RWPE1 (cell line): ENCODE measurements at regions not wholly inside any gene's neighbourhood (a gene's known extent, or its start where the extent isn't known, plus 50 kb on each side); places are given as distances from the start of the nearest gene placed in this dataset.

Experiments
- CTCF ChIA-PET: fragments of 350-600 bp; sonication (Branson Sonifier 250); formaldehyde crosslinking; extraction: SDS; loops from one replicate; lab custom pipeline; 2021; lab: Yijun Ruan, JAX
- POLR2A ChIA-PET: fragments of 400-600 bp; formaldehyde crosslinking; extraction: SDS; loops from one replicate; lab custom pipeline; 2020; ENCODE audit warnings: antibody characterized with exemption; ENCODE audit not compliant: low non-redundant PET; lab: Yijun Ruan, JAX
- DNase-seq: peaks from one replicate; pipeline ENCODE4 v3.0.0; 2012; ENCODE audit warnings: low spot score
- H3K27ac ChIP-seq: fragments of 450-650 bp; 2 replicates; pipeline ENCODE4 v1.5.1; 2017
- CTCF ChIP-seq: fragments of 450-650 bp; conservative IDR thresholded peaks from 2 replicates; pipeline ENCODE4 v1.5.1; 2017; ENCODE audit warnings: low read depth, mild to moderate bottlenecking

DNA sequence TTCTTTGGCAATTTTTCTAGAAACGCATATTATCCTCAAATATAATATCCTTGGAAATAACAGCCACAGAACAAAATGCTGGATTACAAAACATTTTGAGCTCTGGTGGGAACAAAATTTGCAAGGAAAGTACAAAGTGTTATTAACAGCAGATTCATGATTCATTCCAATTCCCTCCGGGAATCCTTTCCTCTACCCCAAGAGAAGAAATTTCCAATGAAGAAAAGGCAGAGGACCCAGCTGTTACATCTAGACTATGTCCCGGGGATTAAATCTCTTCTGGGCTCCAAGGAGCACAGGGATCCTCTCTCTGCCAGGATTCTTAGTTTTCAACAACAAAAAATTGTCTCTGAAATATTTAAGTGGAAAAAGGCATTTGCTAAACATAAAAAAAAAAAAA is 51.6 kb upstream of the TMEFF2 start:
- CTCF ChIA-PET, result interaction anchor here (0.6 kb wide), 1 partner anchor 106 kb away, joined by 3 read pairs; no protein-coding TSS in a partner anchor
- no peak for DNase-seq
- no peak for TF ChIP-seq CTCF
- H3K27ac ChIP-seq, result no peak overlapping the region
- POLR2A ChIA-PET, result no interaction called here

GRCh38 chr2:192245329-192245728 is 50.6 kb upstream of the TMEFF2 start:
- no peak overlapping the region for H3K27ac ChIP-seq
- DNase-seq, result no peak
- ChIA-PET POLR2A (no interaction called here), CTCF (interaction anchor here (0.6 kb wide), 2 partner anchors 40 to 713 kb away, joined by 3 to 4 read pairs; no protein-coding TSS in a partner anchor)
- TF ChIP-seq CTCF, result no peak
